ENCODE measurements at regions not wholly inside any gene's neighbourhood (a gene's known extent, or its start where the extent isn't known, plus 50 kb on each side); places are given as distances from the start of the nearest gene placed in this dataset.

- no peak for DNase-seq (ENCODE audit: low read depth)
- TF ChIP-seq CTCF (conservative IDR thresholded peaks at IDR 0.05; ENCODE audit: low read depth, low read length), result no peak
These were observed 398.5 kb downstream of the TAF11L14 start for GRCh38 chr5:18032744-18033143.

GRCh38 chr5:18036531-18036930, 402.3 kb downstream of the TAF11L14 start:
- H3K4me3 ChIP-seq (ENCODE audit: low read depth, low read length), result no peak overlapping the region
- TF ChIP-seq CTCF (conservative IDR thresholded peaks at IDR 0.05; ENCODE audit: low read depth, low read length), result no peak
- DNase-seq (ENCODE audit: low read depth), result no peak

More at GRCh38 chr5:18032744-18033143, 398.5 kb downstream of the TAF11L14 start:
- H3K4me3 ChIP-seq (ENCODE audit: low read depth, low read length), result no peak overlapping the region

- H3K4me3 ChIP-seq (ENCODE audit: low read depth, low read length), result no peak overlapping the region
- DNase-seq (ENCODE audit: low read depth), result no peak
- no peak for TF ChIP-seq CTCF (conservative IDR thresholded peaks at IDR 0.05; ENCODE audit: low read depth, low read length)
These were observed 403.5 kb downstream of the TAF11L14 start for GRCh38 chr5:18037718-18038117.

GRCh38 chr5:18043344-18043743, 409.1 kb downstream of the TAF11L14 start:
- no peak for DNase-seq (ENCODE audit: low read depth)
- no peak for TF ChIP-seq CTCF (conservative IDR thresholded peaks at IDR 0.05; ENCODE audit: low read depth, low read length)
- H3K4me3 ChIP-seq (ENCODE audit: low read depth, low read length), result no peak overlapping the region

- no peak overlapping the region for H3K4me3 ChIP-seq (ENCODE audit: low read depth, low read length)
- no peak for TF ChIP-seq CTCF (conservative IDR thresholded peaks at IDR 0.05; ENCODE audit: low read depth, low read length)
- no peak for DNase-seq (ENCODE audit: low read depth)
These were observed 414.2 kb downstream of the TAF11L14 start for GRCh38 chr5:18048449-18048848.

- no peak overlapping the region for H3K4me3 ChIP-seq (ENCODE audit: low read depth, low read length)
- TF ChIP-seq CTCF (conservative IDR thresholded peaks at IDR 0.05; ENCODE audit: low read depth, low read length), result no peak
- no peak for DNase-seq (ENCODE audit: low read depth)
These were observed 416.1 kb downstream of the TAF11L14 start for GRCh38 chr5:18050345-18050744.

- TF ChIP-seq CTCF (conservative IDR thresholded peaks at IDR 0.05; ENCODE audit: low read depth, low read length), result no peak
- H3K4me3 ChIP-seq (ENCODE audit: low read depth, low read length), result no peak overlapping the region
- no peak for DNase-seq (ENCODE audit: low read depth)
These were observed 416.5 kb downstream of the TAF11L14 start for GRCh38 chr5:18050776-18051175.

Measured in epithelial cell of proximal tubule (primary cell).